ENCODE measurements at regions not wholly inside any gene's neighbourhood (a gene's known extent, or its start where the extent isn't known, plus 50 kb on each side); places are given as distances from the start of the nearest gene placed in this dataset.
"Not testable (repeated sequence)": the region's sequence is repeated elsewhere in the genome, so short reads cannot be mapped to it uniquely, and the experiment has no call there.

DNA sequence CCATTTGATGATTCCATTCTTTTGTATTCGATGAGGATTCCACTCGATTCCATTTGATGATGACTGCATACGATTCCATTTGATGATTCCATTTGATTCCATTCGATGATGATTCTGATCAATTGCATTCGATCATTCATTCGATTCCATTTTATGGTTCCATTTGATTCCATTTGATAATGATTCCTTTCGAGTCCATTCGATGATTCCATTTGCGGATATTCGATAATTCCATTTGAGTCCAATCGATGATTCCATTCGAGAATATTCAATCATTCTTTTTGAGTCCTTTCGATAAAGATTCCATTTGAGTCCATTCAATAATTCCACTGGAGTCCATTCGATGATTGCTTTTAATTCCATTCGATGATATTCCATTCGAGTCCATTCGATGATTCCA is 239.1 kb downstream of the SHCBP1 start:
- TF ChIP-seq POLR2AphosphoS5, POLR2A, CTCF (IDR thresholded peaks at IDR 0.05): not testable (repeated sequence)
